ENCODE measurements at regions not wholly inside any gene's neighbourhood (a gene's known extent, or its start where the extent isn't known, plus 50 kb on each side); places are given as distances from the start of the nearest gene placed in this dataset.

DNA sequence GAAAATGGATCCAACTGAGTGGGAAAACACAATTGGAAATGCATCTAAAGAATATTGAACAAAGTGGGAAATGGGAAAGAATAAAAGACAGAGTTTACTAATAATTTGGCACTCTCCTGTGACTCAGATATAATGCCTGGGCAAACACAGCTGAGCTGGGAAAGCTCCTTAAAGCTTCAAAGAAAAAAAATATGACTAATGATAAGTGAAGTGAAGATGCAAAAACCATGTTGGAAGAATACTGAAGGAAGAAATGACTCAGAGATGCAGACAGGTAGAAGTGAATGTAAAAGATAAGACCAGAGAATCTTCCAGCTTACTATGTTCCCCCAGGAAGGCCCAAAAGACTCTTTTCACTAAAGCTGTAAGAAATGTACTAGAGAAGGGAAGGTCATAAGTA lies 62.4 kb upstream of the FOXG1 start:
- DNase-seq (ENCODE audit: low spot score) = no peak

DNA sequence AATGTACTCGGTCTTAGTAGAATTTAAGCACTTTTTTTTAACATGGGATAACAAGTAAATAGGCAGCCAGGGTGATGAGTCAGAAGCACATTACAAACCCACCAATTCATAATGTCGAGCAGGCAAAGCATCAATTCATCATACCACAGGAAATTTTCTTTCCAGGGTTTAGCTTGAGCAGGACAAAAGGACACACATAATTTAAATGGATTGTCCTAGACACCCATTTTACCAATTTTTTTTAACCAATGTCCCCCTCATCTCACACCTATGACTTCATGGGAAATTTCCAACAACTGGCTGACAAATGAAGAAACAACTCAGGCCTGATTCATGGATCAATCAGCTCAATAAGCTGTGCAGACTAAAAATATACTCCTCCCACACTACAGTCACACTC lies 58.8 kb upstream of the FOXG1 start:
- peak; percentile 91 for DNase-seq (ENCODE audit: low spot score)

DNA sequence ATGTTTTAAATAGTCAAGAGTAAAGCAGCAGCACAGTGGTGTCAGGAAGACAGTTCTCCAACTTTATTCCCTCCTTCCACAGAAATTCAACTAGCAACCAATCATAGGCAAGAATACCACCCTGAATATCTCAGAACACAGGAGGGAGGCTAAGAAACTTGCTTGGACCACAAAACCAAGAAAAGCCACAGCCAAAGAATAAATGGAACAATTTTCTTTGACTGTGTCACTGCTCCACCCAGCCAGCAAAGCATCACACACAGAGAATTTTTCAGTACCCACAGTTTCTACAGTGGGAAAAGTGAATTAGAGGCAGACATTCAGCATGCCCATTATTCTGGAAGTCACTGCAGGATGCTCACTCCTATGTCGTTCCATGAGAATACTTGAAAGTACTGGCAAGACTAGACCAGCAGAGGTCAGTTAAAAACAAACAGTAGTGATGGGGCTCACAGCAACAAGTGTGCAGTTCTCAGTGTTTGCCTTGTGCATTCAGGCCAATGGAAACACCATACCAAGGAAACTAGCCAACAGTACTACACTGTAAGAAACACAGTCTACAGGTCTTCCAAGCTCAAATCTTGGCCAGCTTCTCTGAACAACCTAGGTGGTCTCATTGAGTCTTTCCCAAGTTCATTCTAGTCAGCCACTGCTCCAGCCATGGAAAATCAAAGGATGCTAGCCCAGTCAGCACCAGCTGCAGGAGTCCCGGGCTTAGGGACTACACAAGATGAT lies 56.8 kb upstream of the FOXG1 start:
- no peak for DNase-seq (ENCODE audit: low spot score)
